Kasumi-1 (cell line): ENCODE measurements at regions not wholly inside any gene's neighbourhood (a gene's known extent, or its start where the extent isn't known, plus 50 kb on each side); places are given as distances from the start of the nearest gene placed in this dataset.

ENCODE experiments used
- DNase-seq, 2 experiments: peaks; one replicate each; lab custom pipeline; 2025; lab: John Stamatoyannopoulos, UW

GRCh38 chr3:107897471-107898061 lies 193.3 kb downstream of the CD47 start:
- peak; percentile 20 to 26 for DNase-seq

- no peak for DNase-seq
Measured at GRCh38 chr3:107894998-107895397, 195.8 kb downstream of the CD47 start.

GRCh38 chr3:107892955-107893624 lies 197.7 kb downstream of the CD47 start:
- no peak for DNase-seq

GRCh38 chr3:107884719-107885460 lies 205.9 kb downstream of the CD47 start:
- peak; percentile 23 to 25 for DNase-seq

GRCh38 chr3:107884028-107884427 lies 206.8 kb downstream of the CD47 start:
- DNase-seq: no peak

GRCh38 chr3:107882881-107883280 lies 207.9 kb downstream of the CD47 start:
- no peak for DNase-seq

GRCh38 chr3:107882261-107882660 lies 208.6 kb downstream of the CD47 start:
- no peak for DNase-seq

- DNase-seq: no peak
Measured at GRCh38 chr3:107881509-107881908, 209.3 kb downstream of the CD47 start.

GRCh38 chr3:107880702-107881101 lies 210.1 kb downstream of the CD47 start:
- no peak for DNase-seq

GRCh38 chr3:107877936-107878335 lies 212.9 kb downstream of the CD47 start:
- DNase-seq: no peak

GRCh38 chr3:107870943-107871638 lies 219.7 kb downstream of the CD47 start:
- DNase-seq: no peak

GRCh38 chr3:107870096-107870495 lies 220.7 kb downstream of the CD47 start:
- no peak for DNase-seq

- no peak for DNase-seq
Measured at GRCh38 chr3:107868449-107868848, 222.4 kb downstream of the CD47 start.

GRCh38 chr3:107861904-107862303 lies 228.9 kb downstream of the CD47 start:
- no peak for DNase-seq

- DNase-seq: no peak
Measured at GRCh38 chr3:107861422-107861821, 229.4 kb downstream of the CD47 start.
